H9 (cell line): ENCODE measurements at regions not wholly inside any gene's neighbourhood (a gene's known extent, or its start where the extent isn't known, plus 50 kb on each side); places are given as distances from the start of the nearest gene placed in this dataset.

Source experiments
- DNase-seq: peaks from one replicate; pipeline ENCODE4 v3.0.0-alpha.2; 2017
- H2AFZ ChIP-seq: one replicate; pipeline ENCODE4 v1.6.1; 2013; ENCODE audit warnings: mild to moderate bottlenecking, low read length, control low read depth, moderate library complexity
- H2AK5ac ChIP-seq: 2 replicates; pipeline ENCODE4 v1.6.1; 2013; ENCODE audit warnings: low read length, control low read depth, mixed read lengths; ENCODE audit not compliant: insufficient read length
- H2BK120ac ChIP-seq: one replicate; pipeline ENCODE4 v1.6.1; 2013; ENCODE audit warnings: low read depth, mild to moderate bottlenecking, low read length, control low read depth, inconsistent platforms; ENCODE audit not compliant: poor library complexity, severe bottlenecking
- H2BK12ac ChIP-seq: 2 replicates; pipeline ENCODE4 v1.6.1; 2013; ENCODE audit warnings: low read length, control low read depth, mixed read lengths, low read depth; ENCODE audit not compliant: insufficient read length
- H2BK15ac ChIP-seq: 2 replicates; pipeline ENCODE4 v1.6.1; 2013; ENCODE audit warnings: low read depth, low read length, control low read depth
- H2BK20ac ChIP-seq: one replicate; pipeline ENCODE4 v1.6.1; 2013; ENCODE audit warnings: low read depth, mild to moderate bottlenecking, low read length, control low read depth, inconsistent platforms; ENCODE audit not compliant: poor library complexity, severe bottlenecking
- H2BK5ac ChIP-seq: 2 replicates; pipeline ENCODE4 v1.6.1; 2013; ENCODE audit warnings: low read length, control low read depth, mixed read lengths; ENCODE audit not compliant: insufficient read length
- H3K14ac ChIP-seq: 2 replicates; pipeline ENCODE4 v1.6.1; 2013; ENCODE audit warnings: low read length, control low read depth; ENCODE audit not compliant: insufficient read depth
- H3K18ac ChIP-seq: 2 replicates; pipeline ENCODE4 v1.6.1; 2013; ENCODE audit warnings: low read depth, mild to moderate bottlenecking, mixed read lengths, low read length, control low read depth; ENCODE audit not compliant: insufficient read length
- H3K23ac ChIP-seq: 2 replicates; pipeline ENCODE4 v1.6.1; 2013; ENCODE audit warnings: low read length, control low read depth, mixed read lengths, low read depth; ENCODE audit not compliant: insufficient read length
- H3K23me2 ChIP-seq: 2 replicates; pipeline ENCODE4 v1.6.1; 2013; ENCODE audit warnings: low read depth, mild to moderate bottlenecking, mixed read lengths, low read length, control low read depth; ENCODE audit not compliant: insufficient read length, poor library complexity, severe bottlenecking
- H3K27ac ChIP-seq: 2 replicates; pipeline ENCODE4 v1.5.1; 2013; ENCODE audit warnings: low read length, control low read depth, mixed read lengths, low read depth; ENCODE audit not compliant: insufficient read length
- H3K27me3 ChIP-seq: 2 replicates; pipeline ENCODE4 v1.6.1; 2013; ENCODE audit warnings: low read length, control low read depth, inconsistent platforms; ENCODE audit not compliant: insufficient read depth
- H3K4ac ChIP-seq: 2 replicates; pipeline ENCODE4 v1.6.1; 2013; ENCODE audit warnings: low read depth, mild to moderate bottlenecking, control low read depth, inconsistent platforms, low read length, moderate library complexity
- H3K4me1 ChIP-seq: 2 replicates; pipeline ENCODE4 v1.6.1; 2013; ENCODE audit warnings: low read length, control low read depth, inconsistent platforms; ENCODE audit not compliant: insufficient read depth
- H3K4me2 ChIP-seq: 2 replicates; pipeline ENCODE4 v1.6.1; 2013; ENCODE audit warnings: low read length, control low read depth, mixed read lengths; ENCODE audit not compliant: insufficient read length, insufficient read depth
- H3K56ac ChIP-seq: 2 replicates; pipeline ENCODE4 v1.6.1; 2013; ENCODE audit warnings: low read depth, mild to moderate bottlenecking, mixed read lengths, low read length, control low read depth; ENCODE audit not compliant: insufficient read length
- H3K79me1 ChIP-seq: 2 replicates; pipeline ENCODE4 v1.6.1; 2013; ENCODE audit warnings: low read depth, mild to moderate bottlenecking, moderate library complexity, low read length, control low read depth, inconsistent platforms; ENCODE audit not compliant: insufficient read depth, poor library complexity, severe bottlenecking
- H3K79me2 ChIP-seq: 2 replicates; pipeline ENCODE4 v1.6.1; 2013; ENCODE audit warnings: low read length, control low read depth, inconsistent platforms; ENCODE audit not compliant: insufficient read depth
- H3K9ac ChIP-seq: 2 replicates; pipeline ENCODE4 v1.6.1; 2013; ENCODE audit warnings: low read length, control low read depth, mixed read lengths; ENCODE audit not compliant: insufficient read length; ENCODE audit errors: extremely low read depth
- H3K9me3 ChIP-seq: one replicate; pipeline ENCODE4 v1.6.1; 2013; ENCODE audit warnings: low read depth, low read length, inconsistent platforms; ENCODE audit not compliant: control insufficient read depth
- H3T11ph ChIP-seq: one replicate; pipeline ENCODE4 v1.6.1; 2013; ENCODE audit warnings: mild to moderate bottlenecking, low read length, control low read depth, inconsistent platforms
- H4K20me1 ChIP-seq: one replicate; pipeline ENCODE4 v1.6.1; 2013; ENCODE audit not compliant: control insufficient read depth, insufficient read length, insufficient read depth
- H4K5ac ChIP-seq: 2 replicates; pipeline ENCODE4 v1.6.1; 2013; ENCODE audit warnings: low read depth, mild to moderate bottlenecking, mixed read lengths, low read length, control low read depth; ENCODE audit not compliant: insufficient read length
- H4K8ac ChIP-seq: replicated peaks from 2 replicates; pipeline ENCODE4 v1.6.1; 2013; ENCODE audit warnings: low read length, control low read depth, mixed read lengths, low read depth; ENCODE audit not compliant: insufficient read length
- H4K91ac ChIP-seq: 2 replicates; pipeline ENCODE4 v1.6.1; 2013; ENCODE audit warnings: low read depth, mild to moderate bottlenecking, moderate library complexity, mixed read lengths, low read length, control low read depth; ENCODE audit not compliant: insufficient read length
- H3K27ac Mint-ChIP-seq, 3 experiments: 2 replicates in 2 of 3; 3 replicates in 1 of 3; pipeline ENCODE4 v1.8.0; 2020 to 2021; ENCODE audit warnings: mixed read lengths in 3 of 3, mild to moderate bottlenecking in 1 of 3, moderate library complexity in 1 of 3
- H3K27me3 Mint-ChIP-seq: 2 replicates; pipeline ENCODE4 v1.8.0; 2021; ENCODE audit warnings: low read depth, mild to moderate bottlenecking, moderate library complexity, mixed read lengths
- H3K36me3 Mint-ChIP-seq, 3 experiments: 2 replicates in 2 of 3; 3 replicates in 1 of 3; pipeline ENCODE4 v1.8.0; 2020 to 2021; ENCODE audit warnings: low read depth in 3 of 3, mixed read lengths in 3 of 3; ENCODE audit not compliant: insufficient read depth in 1 of 3
- H3K4me1 Mint-ChIP-seq, 2 experiments: 2 replicates each; pipeline ENCODE4 v1.8.0; 2020; ENCODE audit warnings: mixed read lengths in 2 of 2
- H3K4me3 Mint-ChIP-seq, 2 experiments: 2 replicates in 1 of 2; 3 replicates in 1 of 2; pipeline ENCODE4 v1.8.0; 2020 to 2021; ENCODE audit warnings: mild to moderate bottlenecking in 2 of 2, mixed read lengths in 2 of 2, moderate library complexity in 1 of 2
- H3K9me3 Mint-ChIP-seq, 2 experiments: 2 replicates in 1 of 2; 3 replicates in 1 of 2; pipeline ENCODE4 v1.8.0; 2020; ENCODE audit warnings: mild to moderate bottlenecking in 2 of 2, mixed read lengths in 2 of 2, moderate library complexity in 1 of 2
- WGBS: extraction: QIAGEN DNeasy Blood & Tissue Kit; methylation state at CpG from one replicate; pipeline ENCODE4 v1.1.7; 2013; ENCODE audit warnings: missing lambda C conversion rate, low lambda C conversion rate, mixed read lengths; ENCODE audit not compliant: insufficient read length; ENCODE audit errors: extremely low coverage; 5-methylcytosine and 5-hydroxymethylcytosine counted together
- TF ChIP-seq, protein P1 (sequence below): fragments of 200-600 bp; sonication (generic); conservative IDR thresholded peaks from 3 replicates; pipeline ENCODE4 v1.8.0; 2021; ENCODE audit warnings: antibody characterized with exemption, mild to moderate bottlenecking

GRCh38 chr14:104248203-104249055 is 110.0 kb downstream of the KIF26A start:
- H2BK5ac ChIP-seq = no peak overlapping the region
- H3K27me3 ChIP-seq = no peaks in the 10 kb centered on the region
- no CpG with 5 or more reads among the region's 26 CpGs for WGBS
- H2BK20ac ChIP-seq = no peak overlapping the region
- H3K23ac ChIP-seq = no peak overlapping the region
- no peak overlapping the region for H4K5ac ChIP-seq
- H3K79me1 ChIP-seq = no peaks in the 10 kb centered on the region
- no peak overlapping the region for H3K14ac ChIP-seq
- H4K8ac ChIP-seq = no peak overlapping the region
- H3K56ac ChIP-seq = no peak overlapping the region
- H2BK12ac ChIP-seq = no peak overlapping the region
- no peaks in the 10 kb centered on the region; the same call in 1 of the 2 replicates for H3K27me3 Mint-ChIP-seq
- no peak overlapping the region for H3K18ac ChIP-seq
- no peaks in the 10 kb centered on the region for H3K4me1 Mint-ChIP-seq
- H2BK120ac ChIP-seq = no peak overlapping the region
- H3K27ac Mint-ChIP-seq = no peak overlapping the region
- H3K4me2 ChIP-seq = no peak overlapping the region
- no peaks in the 10 kb centered on the region for H4K20me1 ChIP-seq
- H3K9me3 Mint-ChIP-seq = peaks cover 12 to 13% of the 10 kb centered on the region in 2 experiments
- no peaks in the 10 kb centered on the region for H3K4me1 ChIP-seq
- no peak overlapping the region for H3K4ac ChIP-seq
- no peaks in the 10 kb centered on the region for H3K23me2 ChIP-seq
- no peak overlapping the region for H4K91ac ChIP-seq
- no peak overlapping the region for H3K9ac ChIP-seq
- H2BK15ac ChIP-seq = no peak overlapping the region
- peaks cover 7% of the 10 kb centered on the region for H3K9me3 ChIP-seq
- peaks cover 0 to 5% (median 0%) of the 10 kb centered on the region in 3 experiments; a peak in 3 of 7 replicates for H3K36me3 Mint-ChIP-seq
- DNase-seq = peak; percentile 21
- H3K4me3 Mint-ChIP-seq = no peak overlapping the region
- TF ChIP-seq, protein P1, sequence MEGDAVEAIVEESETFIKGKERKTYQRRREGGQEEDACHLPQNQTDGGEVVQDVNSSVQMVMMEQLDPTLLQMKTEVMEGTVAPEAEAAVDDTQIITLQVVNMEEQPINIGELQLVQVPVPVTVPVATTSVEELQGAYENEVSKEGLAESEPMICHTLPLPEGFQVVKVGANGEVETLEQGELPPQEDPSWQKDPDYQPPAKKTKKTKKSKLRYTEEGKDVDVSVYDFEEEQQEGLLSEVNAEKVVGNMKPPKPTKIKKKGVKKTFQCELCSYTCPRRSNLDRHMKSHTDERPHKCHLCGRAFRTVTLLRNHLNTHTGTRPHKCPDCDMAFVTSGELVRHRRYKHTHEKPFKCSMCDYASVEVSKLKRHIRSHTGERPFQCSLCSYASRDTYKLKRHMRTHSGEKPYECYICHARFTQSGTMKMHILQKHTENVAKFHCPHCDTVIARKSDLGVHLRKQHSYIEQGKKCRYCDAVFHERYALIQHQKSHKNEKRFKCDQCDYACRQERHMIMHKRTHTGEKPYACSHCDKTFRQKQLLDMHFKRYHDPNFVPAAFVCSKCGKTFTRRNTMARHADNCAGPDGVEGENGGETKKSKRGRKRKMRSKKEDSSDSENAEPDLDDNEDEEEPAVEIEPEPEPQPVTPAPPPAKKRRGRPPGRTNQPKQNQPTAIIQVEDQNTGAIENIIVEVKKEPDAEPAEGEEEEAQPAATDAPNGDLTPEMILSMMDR = no peak
- H3T11ph ChIP-seq = no peak overlapping the region
- H3K79me2 ChIP-seq = no peaks in the 10 kb centered on the region
- no peak overlapping the region for H3K27ac ChIP-seq
- H2AFZ ChIP-seq = no peak overlapping the region
- no peak overlapping the region for H2AK5ac ChIP-seq
